ENCODE measurements at regions not wholly inside any gene's neighbourhood (a gene's known extent, or its start where the extent isn't known, plus 50 kb on each side); places are given as distances from the start of the nearest gene placed in this dataset.

DNA sequence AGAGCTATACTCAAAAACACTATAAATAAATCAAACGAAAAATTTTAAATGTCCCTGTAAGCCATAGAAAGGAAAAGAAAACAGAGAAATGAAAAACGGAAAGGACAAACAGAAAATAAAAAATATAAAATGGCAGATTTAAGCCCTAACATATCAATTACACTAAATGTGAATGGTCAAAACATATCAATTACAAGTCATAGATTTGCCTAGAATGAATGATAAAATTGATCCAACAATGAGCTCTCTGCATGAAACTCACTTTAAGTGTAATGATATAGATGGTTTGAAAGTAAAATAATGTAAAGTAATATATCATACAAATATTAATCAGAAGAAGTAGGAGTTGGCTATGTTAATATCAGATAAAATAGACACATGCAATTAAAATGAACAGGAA lies 54.2 kb upstream of the TCF4 start:
- Histone ChIP-seq H2AFZ (ENCODE audit: low read length) (no peak overlapping the region), H2BK120ac (replicated peaks; ENCODE audit: low read depth, low read length) (no peak overlapping the region), H3K4ac (replicated peaks; ENCODE audit: insufficient read length, low read depth, low read length) (no peak overlapping the region), H4K20me1 (replicated peaks in 1 of 2; ENCODE audit: control insufficient read depth in 1 of 2, insufficient read depth in 2 of 2, low read length in 2 of 2) (no peaks in the 10 kb centered on the region), H2BK20ac (ENCODE audit: low read length) (no peak overlapping the region), H3K36me3 (ENCODE audit: control insufficient read depth in 2 of 4, insufficient read depth in 4 of 4, low read length in 3 of 4) (no peaks in the 10 kb centered on the region), H4K5ac (ENCODE audit: insufficient read length, low read depth, low read length) (no peak overlapping the region), H3K14ac (ENCODE audit: insufficient read length) (no peak overlapping the region), H3K4me2 (ENCODE audit: insufficient read depth in 1 of 2, low read depth in 2 of 2, low read length in 2 of 2) (no peak overlapping the region), H3K27ac (ENCODE audit: low read depth, low read length) (no peak overlapping the region), H3K23me2 (ENCODE audit: low read depth, low read length) (no peaks in the 10 kb centered on the region), H3K9ac (replicated peaks in 1 of 4; ENCODE audit: extremely low read depth in 1 of 4, low read depth in 3 of 4, low read length in 3 of 4) (no peak overlapping the region), H3K56ac (replicated peaks; ENCODE audit: insufficient read length, low read depth, low read length) (no peak overlapping the region), H2BK5ac (ENCODE audit: low read depth, low read length) (no peak overlapping the region), H3K23ac (ENCODE audit: insufficient read length) (no peak overlapping the region), H3K18ac (ENCODE audit: extremely low read depth, low read length) (no peak overlapping the region), H3K9me3 (ENCODE audit: insufficient read depth in 2 of 2, low read depth in 1 of 2, low read length in 1 of 2) (no peaks in the 10 kb centered on the region; a peak in 1 of 4 replicates), H2AK5ac (ENCODE audit: low read depth, low read length) (no peak overlapping the region), H3K79me1 (ENCODE audit: low read depth, low read length) (no peaks in the 10 kb centered on the region), H4K91ac (replicated peaks; ENCODE audit: insufficient read length, low read length) (no peak overlapping the region), H3K27me3 (replicated peaks in 1 of 4; ENCODE audit: control insufficient read depth in 3 of 4, extremely low read depth in 1 of 4, insufficient read depth in 3 of 4, low read length in 3 of 4) (no peaks in the 10 kb centered on the region), H2BK12ac (ENCODE audit: low read depth, low read length) (no peak overlapping the region), H3K4me1 (replicated peaks in 1 of 4; ENCODE audit: control insufficient read depth in 3 of 4, insufficient read depth in 4 of 4, low read length in 3 of 4) (no peaks in the 10 kb centered on the region), H2BK15ac (ENCODE audit: low read length) (no peak overlapping the region), H4K8ac (ENCODE audit: extremely low read depth, insufficient read depth, low read length) (no peak overlapping the region), H3K4me3 (ENCODE audit: extremely low read depth in 1 of 4, insufficient read depth in 2 of 4, low read depth in 3 of 4, low read length in 4 of 4) (no peak overlapping the region), H3K79me2 (ENCODE audit: control insufficient read depth in 1 of 2, insufficient read depth in 2 of 2, low read length in 2 of 2) (no peaks in the 10 kb centered on the region)
- DNase-seq (ENCODE audit: low read depth in 1 of 2, low spot score in 2 of 2): no peak
- POLR2A ChIA-PET (ENCODE audit: partially characterized antibody): no interaction called here
- CTCF ChIA-PET (ENCODE audit: partially characterized antibody): interaction anchor here (0.9 kb wide), 1 partner anchor 20 kb away, joined by 3 read pairs; no protein-coding TSS in a partner anchor
- WGBS, 2 experiments (ENCODE audit: extremely low coverage in 1 of 2, insufficient coverage in 1 of 2, insufficient read length in 1 of 2, insufficient replicate concordance in 2 of 2, low coverage in 1 of 2, low lambda C conversion rate in 2 of 2, missing lambda C conversion rate in 1 of 2): 48% methylated on average over 2 of the region's 2 CpGs; no CpG with 5 or more reads in 1 of the 2 experiments
- no peak for FAIRE-seq
- TF ChIP-seq TCF12 (IDR thresholded peaks at IDR 0.05; ENCODE audit: low read depth, low read length) (no peak), KDM4A (IDR thresholded peaks at IDR 0.05; ENCODE audit: low read depth, low read length, severe bottlenecking) (no peak), CTBP2 (IDR thresholded peaks at IDR 0.05; ENCODE audit: borderline replicate concordance, insufficient read depth, insufficient read length, low read length) (no peak), SAP30 (IDR thresholded peaks at IDR 0.05; ENCODE audit: insufficient read depth, insufficient replicate concordance, low read length) (no peak)

Data from H1 (cell line).